KMS-11 (cell line): ENCODE measurements at regions not wholly inside any gene's neighbourhood (a gene's known extent, or its start where the extent isn't known, plus 50 kb on each side); places are given as distances from the start of the nearest gene placed in this dataset.

Experiments used
- H2AFZ ChIP-seq: fragments of 200-600 bp; sonication (generic); 2 replicates; pipeline ENCODE4 v1.6.1; 2016; ENCODE audit warnings: antibody characterized with exemption, mixed run types, low read depth
- H3K27ac ChIP-seq: fragments of 200-600 bp; sonication (generic); 2 replicates; pipeline ENCODE4 v1.6.1; 2016; ENCODE audit warnings: mild to moderate bottlenecking, mixed run types
- H3K27me3 ChIP-seq: fragments of 200-600 bp; sonication (generic); 2 replicates; pipeline ENCODE4 v1.6.1; 2017; ENCODE audit warnings: mild to moderate bottlenecking, low read depth, mixed run types, moderate library complexity; ENCODE audit not compliant: insufficient read depth
- H3K36me3 ChIP-seq: fragments of 200-600 bp; sonication (generic); 2 replicates; pipeline ENCODE4 v1.6.1; 2017; ENCODE audit warnings: mild to moderate bottlenecking, mixed run types; ENCODE audit not compliant: insufficient read depth
- H3K4me1 ChIP-seq: fragments of 200-600 bp; sonication (generic); 2 replicates; pipeline ENCODE4 v1.6.1; 2016; ENCODE audit warnings: mild to moderate bottlenecking, low read depth, mixed run types; ENCODE audit not compliant: poor library complexity, severe bottlenecking
- H3K4me2 ChIP-seq: fragments of 200-600 bp; sonication (generic); 2 replicates; pipeline ENCODE4 v1.7.0; 2016; ENCODE audit warnings: mild to moderate bottlenecking, mixed run types
- H3K4me3 ChIP-seq: fragments of 200-600 bp; sonication (generic); IDR thresholded peaks from 2 replicates; pipeline ENCODE4 v1.6.1; 2017; ENCODE audit warnings: low read depth, low read length, mixed read lengths; ENCODE audit not compliant: insufficient read depth
- H3K79me2 ChIP-seq: fragments of 200-600 bp; sonication (generic); 2 replicates; pipeline ENCODE4 v1.6.1; 2016; ENCODE audit warnings: low read depth, mixed run types; ENCODE audit not compliant: insufficient read depth
- H3K9ac ChIP-seq: fragments of 200-600 bp; sonication (generic); 2 replicates; pipeline ENCODE4 v1.6.1; 2016; ENCODE audit warnings: mild to moderate bottlenecking, mixed run types
- H4K20me1 ChIP-seq: fragments of 200-600 bp; sonication (generic); 2 replicates; pipeline ENCODE4 v1.6.1; 2016; ENCODE audit warnings: mild to moderate bottlenecking, mixed run types; ENCODE audit not compliant: insufficient read depth
- CTCF ChIP-seq: fragments of 200-600 bp; sonication (generic); conservative IDR thresholded peaks from 2 replicates; pipeline ENCODE4 v1.6.1; 2017; ENCODE audit warnings: low read depth, mild to moderate bottlenecking, antibody characterized with exemption, low read length, moderate library complexity, mixed read lengths

GRCh38 chr12:71335963-71336257, 103.7 kb upstream of the LGR5 start:
- H3K27ac ChIP-seq: no peak overlapping the region
- no peaks in the 10 kb centered on the region for H4K20me1 ChIP-seq
- no peaks in the 10 kb centered on the region for H3K27me3 ChIP-seq
- H3K79me2 ChIP-seq: no peaks in the 10 kb centered on the region
- no peak overlapping the region for H3K9ac ChIP-seq
- no peak overlapping the region for H2AFZ ChIP-seq
- no peak overlapping the region for H3K4me3 ChIP-seq
- H3K36me3 ChIP-seq: no peaks in the 10 kb centered on the region
- TF ChIP-seq CTCF: no peak
- no peak overlapping the region for H3K4me2 ChIP-seq
- no peaks in the 10 kb centered on the region for H3K4me1 ChIP-seq

GRCh38 chr12:71335151-71335962, 104.2 kb upstream of the LGR5 start:
- Histone ChIP-seq H4K20me1 (no peaks in the 10 kb centered on the region), H3K27ac (no peak overlapping the region), H3K4me3 (no peak overlapping the region), H2AFZ (no peak overlapping the region), H3K4me1 (no peaks in the 10 kb centered on the region), H3K79me2 (no peaks in the 10 kb centered on the region), H3K9ac (no peak overlapping the region), H3K36me3 (no peaks in the 10 kb centered on the region), H3K27me3 (no peaks in the 10 kb centered on the region), H3K4me2 (no peak overlapping the region)
- no peak for TF ChIP-seq CTCF

GRCh38 chr12:71333418-71333817, 106.2 kb upstream of the LGR5 start:
- no peak overlapping the region for H3K4me2 ChIP-seq
- no peak for TF ChIP-seq CTCF

GRCh38 chr12:71329956-71330355, 109.6 kb upstream of the LGR5 start:
- TF ChIP-seq CTCF: no peak
- Histone ChIP-seq H3K27me3 (no peaks in the 10 kb centered on the region), H3K79me2 (no peaks in the 10 kb centered on the region), H3K36me3 (no peaks in the 10 kb centered on the region), H3K9ac (no peak overlapping the region), H2AFZ (no peak overlapping the region), H4K20me1 (no peaks in the 10 kb centered on the region), H3K4me1 (no peaks in the 10 kb centered on the region), H3K4me2 (no peak overlapping the region), H3K27ac (no peak overlapping the region), H3K4me3 (no peak overlapping the region)

More at GRCh38 chr12:71333418-71333817, 106.2 kb upstream of the LGR5 start:
- Histone ChIP-seq H3K79me2 (no peaks in the 10 kb centered on the region), H3K4me3 (no peak overlapping the region), H2AFZ (no peak overlapping the region), H3K27me3 (no peaks in the 10 kb centered on the region), H4K20me1 (no peaks in the 10 kb centered on the region), H3K27ac (no peak overlapping the region), H3K36me3 (no peaks in the 10 kb centered on the region), H3K4me1 (no peaks in the 10 kb centered on the region), H3K9ac (no peak overlapping the region)
